ENCODE measurements at regions not wholly inside any gene's neighbourhood (a gene's known extent, or its start where the extent isn't known, plus 50 kb on each side); places are given as distances from the start of the nearest gene placed in this dataset.

- TF ChIP-seq, protein P1, sequence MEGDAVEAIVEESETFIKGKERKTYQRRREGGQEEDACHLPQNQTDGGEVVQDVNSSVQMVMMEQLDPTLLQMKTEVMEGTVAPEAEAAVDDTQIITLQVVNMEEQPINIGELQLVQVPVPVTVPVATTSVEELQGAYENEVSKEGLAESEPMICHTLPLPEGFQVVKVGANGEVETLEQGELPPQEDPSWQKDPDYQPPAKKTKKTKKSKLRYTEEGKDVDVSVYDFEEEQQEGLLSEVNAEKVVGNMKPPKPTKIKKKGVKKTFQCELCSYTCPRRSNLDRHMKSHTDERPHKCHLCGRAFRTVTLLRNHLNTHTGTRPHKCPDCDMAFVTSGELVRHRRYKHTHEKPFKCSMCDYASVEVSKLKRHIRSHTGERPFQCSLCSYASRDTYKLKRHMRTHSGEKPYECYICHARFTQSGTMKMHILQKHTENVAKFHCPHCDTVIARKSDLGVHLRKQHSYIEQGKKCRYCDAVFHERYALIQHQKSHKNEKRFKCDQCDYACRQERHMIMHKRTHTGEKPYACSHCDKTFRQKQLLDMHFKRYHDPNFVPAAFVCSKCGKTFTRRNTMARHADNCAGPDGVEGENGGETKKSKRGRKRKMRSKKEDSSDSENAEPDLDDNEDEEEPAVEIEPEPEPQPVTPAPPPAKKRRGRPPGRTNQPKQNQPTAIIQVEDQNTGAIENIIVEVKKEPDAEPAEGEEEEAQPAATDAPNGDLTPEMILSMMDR (IDR thresholded peaks at IDR 0.05) = no peak
- no peak for TF ChIP-seq EZH2 (IDR thresholded peaks at IDR 0.05; ENCODE audit: borderline replicate concordance, insufficient read depth, low read depth, low read length, poor library complexity, severe bottlenecking)
Measured at GRCh38 chr1:72357411-72357810, 75.1 kb upstream of the NEGR1 start.

All from B cell (primary cell).